Keratinocyte (primary cell): ENCODE measurements at regions not wholly inside any gene's neighbourhood (a gene's known extent, or its start where the extent isn't known, plus 50 kb on each side); places are given as distances from the start of the nearest gene placed in this dataset.

Experiments
- CTCF ChIP-seq, 3 experiments: IDR thresholded peaks in 1 of 3; conservative IDR thresholded peaks in 1 of 3; optimal IDR thresholded peaks in 1 of 3; 2 replicates in 2 of 3; 3 replicates in 1 of 3; pipeline versions ENCODE3 to v1.5.1; 2011; ENCODE audit warnings: low read length in 3 of 3, mild to moderate bottlenecking in 3 of 3, moderate library complexity in 2 of 3, control low read depth in 1 of 3, inconsistent platforms in 1 of 3; ENCODE audit not compliant: insufficient read depth in 2 of 3; ENCODE audit errors: extremely low read depth in 1 of 3
- EZH2 ChIP-seq: IDR thresholded peaks from one replicate; pipeline ENCODE4 v1.6.1; 2012; ENCODE audit warnings: inconsistent platforms, mild to moderate bottlenecking, low read length, moderate library complexity

- TF ChIP-seq CTCF (optimal IDR thresholded peaks at IDR 0.05 in 1 of 3, IDR thresholded peaks at IDR 0.05 in 1 of 3, conservative IDR thresholded peaks at IDR 0.05 in 1 of 3; ENCODE audit: extremely low read depth in 1 of 3, insufficient read depth in 2 of 3, low read length in 3 of 3) (no peak), EZH2 (no peak)
Measured at GRCh38 chr6:165875946-165876345, 212.9 kb upstream of the PDE10A start.
